ENCODE measurements at regions not wholly inside any gene's neighbourhood (a gene's known extent, or its start where the extent isn't known, plus 50 kb on each side); places are given as distances from the start of the nearest gene placed in this dataset.

DNA sequence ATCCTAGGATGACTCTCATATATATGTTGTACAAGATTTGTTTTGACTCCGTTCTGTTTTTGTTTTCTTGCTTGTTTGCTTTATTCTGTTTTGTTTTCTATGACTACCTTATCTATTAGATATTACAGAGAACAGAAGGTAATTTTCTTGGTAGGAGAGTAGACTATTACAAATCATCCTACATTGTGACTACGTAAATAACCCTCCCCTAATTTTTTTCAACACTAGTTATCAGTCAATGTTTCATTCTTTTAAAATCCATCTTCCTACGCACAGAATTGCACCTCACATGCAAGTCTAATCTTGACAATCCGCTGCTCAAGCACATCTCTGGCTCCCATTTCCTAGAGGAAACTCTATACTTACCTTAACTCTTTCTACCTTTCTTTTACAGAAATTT lies 792.3 kb upstream of the PIK3C3 start:
- intact Hi-C loops (cut with micrococcal nuclease): no loop called here
- CTCF ChIA-PET: no interaction called here
- no TSS peak for BruUV-seq (replicated peaks)

More for the DNA sequence above, 792.3 kb upstream of the PIK3C3 start:
- dilution Hi-C loops (cut with MboI; ENCODE audit: extremely low pct_ligation_motif_present, low sequenced_read_pairs): no loop called here
- Histone ChIP-seq H3K4me1 (ENCODE audit: control insufficient read depth, extremely low read depth, insufficient read depth, low read length) (no peaks in the 10 kb centered on the region), H3K36me3 (ENCODE audit: control insufficient read depth in 2 of 2, extremely low read depth in 1 of 2, insufficient read depth in 2 of 2, low read length in 2 of 2) (no peaks in the 10 kb centered on the region), H3K79me2 (ENCODE audit: control insufficient read depth, insufficient read depth, low read length) (no peaks in the 10 kb centered on the region), H3K4me2 (ENCODE audit: insufficient read depth, low read length) (no peak overlapping the region), H3K4me3 (replicated peaks in 1 of 3; ENCODE audit: insufficient read depth in 1 of 3, low read depth in 1 of 3, low read length in 3 of 3) (no peak overlapping the region), H4K20me1 (replicated peaks; ENCODE audit: control insufficient read depth, extremely low read depth, insufficient read depth, low read length) (no peaks in the 10 kb centered on the region), H2AFZ (ENCODE audit: low read depth, low read length) (no peak overlapping the region), H3K27me3 (ENCODE audit: control insufficient read depth in 2 of 2, insufficient read depth in 2 of 2, low read length in 2 of 2) (no peaks in the 10 kb centered on the region), H3K27ac (ENCODE audit: insufficient read depth, low read depth, low read length) (no peak overlapping the region), H3K9me3 (replicated peaks; ENCODE audit: control insufficient read depth, insufficient read depth, low read length) (no peaks in the 10 kb centered on the region), H3K9me1 (replicated peaks; ENCODE audit: control insufficient read depth, extremely low read depth, insufficient read depth, low read length) (no peaks in the 10 kb centered on the region), H3K9ac (replicated peaks; ENCODE audit: extremely low read depth, insufficient read depth, low read length) (no peak overlapping the region)
- TF ChIP-seq, protein P1, sequence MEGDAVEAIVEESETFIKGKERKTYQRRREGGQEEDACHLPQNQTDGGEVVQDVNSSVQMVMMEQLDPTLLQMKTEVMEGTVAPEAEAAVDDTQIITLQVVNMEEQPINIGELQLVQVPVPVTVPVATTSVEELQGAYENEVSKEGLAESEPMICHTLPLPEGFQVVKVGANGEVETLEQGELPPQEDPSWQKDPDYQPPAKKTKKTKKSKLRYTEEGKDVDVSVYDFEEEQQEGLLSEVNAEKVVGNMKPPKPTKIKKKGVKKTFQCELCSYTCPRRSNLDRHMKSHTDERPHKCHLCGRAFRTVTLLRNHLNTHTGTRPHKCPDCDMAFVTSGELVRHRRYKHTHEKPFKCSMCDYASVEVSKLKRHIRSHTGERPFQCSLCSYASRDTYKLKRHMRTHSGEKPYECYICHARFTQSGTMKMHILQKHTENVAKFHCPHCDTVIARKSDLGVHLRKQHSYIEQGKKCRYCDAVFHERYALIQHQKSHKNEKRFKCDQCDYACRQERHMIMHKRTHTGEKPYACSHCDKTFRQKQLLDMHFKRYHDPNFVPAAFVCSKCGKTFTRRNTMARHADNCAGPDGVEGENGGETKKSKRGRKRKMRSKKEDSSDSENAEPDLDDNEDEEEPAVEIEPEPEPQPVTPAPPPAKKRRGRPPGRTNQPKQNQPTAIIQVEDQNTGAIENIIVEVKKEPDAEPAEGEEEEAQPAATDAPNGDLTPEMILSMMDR (IDR thresholded peaks at IDR 0.05; ENCODE audit: extremely low read depth in 1 of 2, insufficient read depth in 1 of 2, low read depth in 1 of 2, low read length in 2 of 2): no peak
- TF ChIP-seq POLR2A (IDR thresholded peaks at IDR 0.05; ENCODE audit: low read depth, low read length) (no peak), FOS (IDR thresholded peaks at IDR 0.05; ENCODE audit: borderline replicate concordance, insufficient read depth, low read length) (no peak), EZH2 (IDR thresholded peaks at IDR 0.05; ENCODE audit: borderline replicate concordance, low read depth, low read length, severe bottlenecking) (no peak), MYC (IDR thresholded peaks at IDR 0.05; ENCODE audit: low read depth, low read length) (no peak), JUN (IDR thresholded peaks at IDR 0.05; ENCODE audit: borderline replicate concordance, insufficient read depth, insufficient read length, low read depth) (no peak), POLR2AphosphoS5 (IDR thresholded peaks at IDR 0.05; ENCODE audit: insufficient read depth, low read depth, low read length) (no peak), GATA2 (IDR thresholded peaks at IDR 0.05; ENCODE audit: insufficient read depth, insufficient read length, low read depth, low read length) (no peak)
- TF ChIP-seq, protein P2, sequence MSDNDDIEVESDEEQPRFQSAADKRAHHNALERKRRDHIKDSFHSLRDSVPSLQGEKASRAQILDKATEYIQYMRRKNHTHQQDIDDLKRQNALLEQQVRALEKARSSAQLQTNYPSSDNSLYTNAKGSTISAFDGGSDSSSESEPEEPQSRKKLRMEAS (IDR thresholded peaks at IDR 0.05; ENCODE audit: insufficient read depth, insufficient read length): no peak
- POLR2A ChIA-PET: no interaction called here
- no peak for DNase-seq (ENCODE audit: low read depth, low spot score)
- FAIRE-seq: no peak

Data from endothelial cell of umbilical vein (primary cell).